HG03175 (cell line): ENCODE measurements at regions not wholly inside any gene's neighbourhood (a gene's known extent, or its start where the extent isn't known, plus 50 kb on each side); places are given as distances from the start of the nearest gene placed in this dataset.

Experiments
- ATAC-seq: cut with Tn5 transposase; IDR thresholded peaks from one replicate; pipeline ENCODE4 v1.9.1; 2021; ENCODE audit warnings: mild to moderate bottlenecking, moderate library complexity; ENCODE audit not compliant: unreplicated experiment

DNA sequence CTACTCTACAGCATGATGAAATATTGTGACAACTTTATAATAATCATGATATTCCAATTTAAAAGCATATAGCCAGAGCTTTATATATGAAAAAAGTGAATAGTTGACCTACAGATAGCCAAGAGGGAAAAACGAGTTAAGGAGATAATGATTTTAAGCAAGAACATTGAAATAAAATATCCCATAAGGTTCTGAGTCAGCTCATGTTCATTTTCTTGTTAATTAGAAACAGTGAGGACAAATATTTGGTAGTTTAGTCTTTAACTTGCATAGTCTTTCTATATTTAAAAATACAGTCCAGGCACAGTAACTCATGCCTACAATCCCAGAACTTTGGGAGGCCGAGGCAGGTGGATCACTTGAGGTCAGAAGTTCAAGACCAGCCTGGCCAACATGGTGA lies 55.8 kb upstream of the CDH6 start:
- ATAC-seq, result no peak

DNA sequence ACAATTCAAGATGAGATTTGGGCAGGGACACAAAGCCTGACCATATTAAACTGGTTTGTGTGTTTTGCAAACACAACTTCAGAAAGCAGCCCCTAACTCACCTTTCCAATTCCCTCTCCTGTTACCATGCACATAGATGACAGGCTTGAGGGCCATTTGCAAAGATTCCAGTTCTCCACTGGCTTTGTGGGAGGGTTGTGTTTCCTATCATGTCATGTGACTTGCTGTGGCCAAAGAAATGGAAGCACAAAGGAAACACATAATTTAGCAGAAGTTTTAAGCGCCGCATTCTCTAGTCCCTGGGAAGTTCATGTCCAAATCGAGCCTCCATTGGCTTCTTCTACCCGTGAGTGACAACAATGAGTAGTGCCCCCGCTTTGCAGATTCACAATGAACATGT lies 57.9 kb upstream of the CDH6 start:
- ATAC-seq, result no peak

DNA sequence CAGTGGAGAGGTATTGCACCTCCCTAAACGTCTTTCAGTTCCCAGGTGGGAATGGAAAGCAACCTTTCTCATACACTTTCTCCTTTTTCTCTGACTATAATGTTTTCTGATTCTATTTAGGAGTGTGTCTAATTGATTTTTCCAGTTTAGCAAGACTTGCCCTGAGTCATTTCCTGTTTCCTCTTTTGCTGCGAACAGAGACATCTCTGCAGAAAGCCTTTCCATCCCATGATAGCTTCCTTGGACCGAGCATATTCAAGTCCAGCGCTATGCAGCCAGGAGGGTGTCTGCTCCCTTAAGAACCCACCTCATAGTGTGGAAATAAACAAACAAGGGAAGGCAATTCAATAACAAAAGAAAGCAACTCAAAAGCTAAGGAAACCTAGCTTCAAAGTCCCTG lies 60.0 kb upstream of the CDH6 start:
- ATAC-seq, result no peak

GRCh38 chr5:31131381-31131891 lies 62.0 kb upstream of the CDH6 start:
- ATAC-seq, result no peak

DNA sequence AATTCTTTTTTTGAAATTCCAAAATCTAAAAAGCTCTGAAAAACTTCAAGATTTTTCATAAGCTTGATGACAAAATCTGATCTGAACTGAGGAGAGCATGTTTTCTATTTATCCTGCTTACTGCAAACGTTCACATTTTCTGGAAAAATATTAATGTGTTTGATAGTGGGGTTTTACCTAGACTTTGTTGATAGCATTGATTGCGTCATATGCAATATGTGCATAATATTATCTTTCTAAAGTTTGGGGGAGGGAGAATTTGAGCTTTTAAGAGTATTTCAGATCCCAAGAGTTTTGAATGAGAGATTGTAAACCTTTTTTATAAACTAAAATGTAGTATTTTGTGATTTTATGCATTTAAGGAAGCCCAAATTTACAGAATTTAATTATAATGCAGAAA lies 62.8 kb upstream of the CDH6 start:
- ATAC-seq, result no peak

- ATAC-seq, result no peak
Observed at GRCh38 chr5:31124651-31125305, 68.7 kb upstream of the CDH6 start.

DNA sequence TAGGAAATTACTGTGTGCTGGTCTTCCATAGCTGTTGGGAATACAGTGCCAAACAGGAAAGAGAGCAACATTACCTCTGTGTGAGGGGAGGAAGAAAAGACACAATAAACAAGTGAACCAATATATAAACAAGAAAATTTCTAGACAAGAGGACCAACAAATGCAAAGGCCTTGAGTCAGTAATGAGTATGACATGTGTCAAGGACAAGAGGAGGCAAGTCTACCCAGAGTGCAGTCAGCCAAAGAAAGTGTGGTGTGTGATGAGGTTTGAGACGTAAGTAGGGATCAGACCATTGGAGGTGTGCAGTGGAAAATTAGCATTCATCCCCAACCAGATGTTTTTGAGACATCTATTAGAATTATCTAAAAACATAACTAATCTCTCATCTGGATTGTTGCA lies 69.5 kb upstream of the CDH6 start:
- no peak for ATAC-seq

DNA sequence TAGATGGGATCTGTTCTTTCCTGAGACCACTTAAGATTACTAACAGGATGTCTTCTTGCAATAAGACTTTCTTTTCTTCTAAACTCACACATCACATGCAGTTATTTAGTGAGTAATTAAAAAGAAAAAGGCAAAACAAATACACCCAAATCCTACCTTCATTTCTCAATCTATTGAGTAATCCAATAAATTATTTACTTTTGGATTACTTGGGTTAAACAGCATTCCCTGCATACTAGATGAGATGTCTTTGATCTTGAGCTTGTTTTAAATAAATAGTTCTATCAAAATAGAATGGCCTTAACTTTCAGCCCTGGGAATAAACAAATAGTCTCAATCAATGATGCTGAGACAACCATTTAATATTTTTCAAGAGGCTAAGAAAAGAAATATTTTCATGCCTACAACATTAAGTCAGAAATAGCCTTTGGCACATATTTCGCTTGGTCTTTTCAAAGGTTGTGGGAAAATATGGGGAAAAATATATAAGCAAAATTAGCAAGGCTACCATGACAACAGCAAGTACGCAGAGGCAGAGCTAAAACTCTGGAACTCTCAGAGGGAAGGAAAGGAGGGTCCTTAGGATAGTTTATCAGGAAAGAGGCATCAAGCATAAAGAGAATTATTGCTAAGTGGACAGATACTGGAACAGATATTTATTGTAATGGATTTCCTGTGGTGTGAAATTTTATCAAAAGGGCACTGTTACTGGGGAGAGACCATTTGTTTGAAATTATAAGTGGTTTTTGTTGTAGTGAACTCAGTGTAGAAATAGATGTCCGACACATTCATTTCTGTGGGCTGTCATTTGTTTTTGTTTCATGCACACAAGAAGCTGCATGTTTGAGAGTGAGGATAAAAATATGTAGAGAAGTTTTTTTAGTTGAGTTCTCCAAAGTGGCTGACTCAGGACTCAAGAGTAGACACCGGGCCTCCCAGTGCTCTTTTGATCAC lies 70.2 kb upstream of the CDH6 start:
- no peak for ATAC-seq

GRCh38 chr5:31121224-31121623 lies 72.3 kb upstream of the CDH6 start:
- ATAC-seq, result no peak

- ATAC-seq, result no peak
Observed at GRCh38 chr5:31120642-31120948, 72.9 kb upstream of the CDH6 start.

- no peak for ATAC-seq
Observed at GRCh38 chr5:31119938-31120641, 73.4 kb upstream of the CDH6 start.

DNA sequence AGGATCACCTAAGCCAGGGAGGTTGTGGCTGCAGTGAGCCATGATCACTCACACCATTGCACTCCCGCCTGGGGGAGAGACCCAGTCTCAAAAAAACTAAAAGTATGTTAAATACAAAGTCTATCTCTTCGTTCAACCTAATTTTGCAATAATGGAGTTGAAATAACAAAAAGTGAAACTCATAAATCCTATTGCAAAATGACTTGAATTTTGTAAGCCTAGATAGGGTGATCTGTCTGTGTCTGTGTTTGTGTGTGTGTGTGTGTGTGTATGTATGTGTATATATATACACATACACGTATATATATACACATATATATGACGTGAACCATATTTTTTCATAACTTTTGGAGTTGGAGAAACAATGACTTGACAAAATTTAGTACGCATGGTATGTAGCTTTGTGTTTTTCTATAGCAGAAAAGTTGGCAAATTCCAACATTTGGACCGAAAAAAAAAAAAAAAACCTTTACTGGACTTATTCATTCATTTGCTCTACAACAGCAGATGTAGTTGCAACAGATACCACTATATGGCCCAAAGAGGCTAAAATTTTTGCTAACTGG lies 76.9 kb upstream of the CDH6 start:
- ATAC-seq, result no peak

- ATAC-seq, result no peak
Observed at GRCh38 chr5:31114817-31115216, 78.7 kb upstream of the CDH6 start.

- ATAC-seq, result no peak
Observed at GRCh38 chr5:31113666-31114350, 79.7 kb upstream of the CDH6 start.

DNA sequence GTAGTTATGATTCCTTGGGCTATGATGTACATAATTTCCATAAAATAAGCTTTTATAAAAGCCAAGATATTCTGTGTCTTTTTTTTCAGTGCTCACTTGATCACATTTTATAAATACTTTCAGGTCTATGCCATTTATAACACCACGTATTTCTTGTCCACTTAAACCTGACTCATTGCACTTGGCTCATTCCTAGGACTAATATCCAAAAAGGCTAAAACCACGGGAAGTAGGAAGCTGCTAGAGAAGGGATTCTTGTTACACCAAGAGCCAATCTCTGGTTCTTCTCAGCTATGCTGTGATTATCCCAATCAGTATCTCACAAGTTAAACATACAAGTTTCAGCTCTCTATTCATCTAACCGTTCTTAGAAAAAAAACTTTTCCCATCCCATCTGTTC lies 80.4 kb upstream of the CDH6 start:
- ATAC-seq, result no peak

GRCh38 chr5:31107091-31107518 lies 86.4 kb upstream of the CDH6 start:
- no peak for ATAC-seq

DNA sequence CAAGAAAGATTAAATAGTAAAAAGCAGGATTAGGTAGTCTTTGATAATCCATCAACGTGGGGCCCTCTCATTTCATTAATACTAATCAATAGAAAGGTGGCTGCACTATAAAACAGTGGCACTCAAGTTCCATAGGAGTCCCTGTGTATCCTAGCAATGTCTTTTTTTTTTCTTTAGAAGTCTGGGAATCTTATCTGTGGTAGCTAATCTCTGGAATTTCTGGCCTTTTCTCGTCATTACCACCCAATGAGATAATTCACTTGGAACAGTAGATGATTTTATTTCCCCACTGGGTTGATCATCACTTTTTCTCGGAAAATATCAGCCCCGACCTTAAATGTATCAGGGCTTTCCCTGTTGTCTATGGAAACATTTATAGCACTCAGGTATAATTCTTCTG lies 86.8 kb upstream of the CDH6 start:
- ATAC-seq, result no peak

GRCh38 chr5:31106278-31106677 lies 87.2 kb upstream of the CDH6 start:
- no peak for ATAC-seq

- no peak for ATAC-seq
Observed at GRCh38 chr5:31104775-31105174, 88.7 kb upstream of the CDH6 start.

DNA sequence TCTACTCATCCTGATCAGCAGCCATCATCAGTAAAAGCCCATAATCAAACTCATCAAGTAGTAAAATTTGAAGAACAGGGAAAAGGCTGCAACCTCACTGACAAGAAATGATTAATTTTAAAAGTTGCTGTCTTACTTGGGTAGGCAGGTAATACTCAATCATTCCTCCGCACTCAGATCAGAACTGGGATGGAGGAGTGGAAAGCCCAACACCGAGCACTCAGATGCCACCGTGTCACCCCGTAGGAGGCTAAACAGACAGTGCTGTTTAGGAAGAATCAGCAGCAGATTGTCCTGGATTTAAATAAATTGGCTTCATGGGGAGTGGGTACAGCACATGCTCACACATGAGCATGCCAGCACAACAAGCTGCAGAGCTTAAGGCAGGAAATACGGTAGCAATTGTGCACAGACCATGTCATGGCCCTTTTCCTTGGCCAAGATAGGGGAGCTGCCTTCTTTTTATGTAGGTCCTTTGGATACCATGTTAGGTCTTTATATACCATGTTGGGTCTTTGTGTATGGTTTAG lies 92.6 kb upstream of the CDH6 start:
- no peak for ATAC-seq
